ENCODE measurements at regions not wholly inside any gene's neighbourhood (a gene's known extent, or its start where the extent isn't known, plus 50 kb on each side); places are given as distances from the start of the nearest gene placed in this dataset.
"Not testable (repeated sequence)": the region's sequence is repeated elsewhere in the genome, so short reads cannot be mapped to it uniquely, and the experiment has no call there.

GRCh38 chr9:89674667-89675057, 69.8 kb downstream of the GADD45G start:
- no peak for DNase-seq

GRCh38 chr9:89675058-89675742, 70.4 kb downstream of the GADD45G start:
- DNase-seq: no peak

GRCh38 chr9:89676281-89676680, 71.5 kb downstream of the GADD45G start:
- no peak for DNase-seq

DNA sequence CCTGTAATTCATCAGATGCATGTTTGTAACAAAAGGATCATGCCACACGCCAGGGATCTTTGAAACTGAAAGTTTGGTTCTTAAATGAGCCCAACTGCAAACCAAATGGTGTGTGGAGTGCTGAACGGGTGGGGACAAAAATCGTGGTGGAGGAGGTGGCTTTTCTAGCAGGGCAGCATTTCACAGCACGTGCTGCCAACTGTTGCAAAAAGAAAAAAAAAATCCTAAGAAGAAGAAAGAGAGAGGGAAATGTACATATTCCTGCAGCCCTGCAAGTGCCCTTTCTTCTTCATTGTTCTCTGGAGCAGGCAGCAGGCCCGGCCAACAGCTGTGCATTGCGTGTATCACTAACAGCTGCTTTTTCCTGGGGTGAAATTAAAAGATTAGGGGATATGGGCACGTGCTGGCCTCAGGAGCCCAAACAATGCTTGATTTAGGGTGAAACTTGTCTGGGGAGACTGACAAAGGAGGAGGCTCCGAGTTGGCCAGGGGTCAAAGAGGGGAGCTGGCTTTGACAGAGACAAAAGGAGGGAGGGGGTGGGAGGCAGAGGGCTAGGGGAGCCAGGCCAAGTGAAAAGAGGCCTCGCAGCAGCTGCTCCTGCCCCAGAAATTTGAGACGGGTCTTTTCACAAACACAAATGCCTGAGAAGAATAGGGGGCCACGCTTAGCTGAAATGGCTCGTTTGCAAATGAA, 73.0 kb downstream of the GADD45G start:
- no peak for DNase-seq

- no peak for DNase-seq
These were observed 73.7 kb downstream of the GADD45G start for GRCh38 chr9:89678396-89679015.

DNA sequence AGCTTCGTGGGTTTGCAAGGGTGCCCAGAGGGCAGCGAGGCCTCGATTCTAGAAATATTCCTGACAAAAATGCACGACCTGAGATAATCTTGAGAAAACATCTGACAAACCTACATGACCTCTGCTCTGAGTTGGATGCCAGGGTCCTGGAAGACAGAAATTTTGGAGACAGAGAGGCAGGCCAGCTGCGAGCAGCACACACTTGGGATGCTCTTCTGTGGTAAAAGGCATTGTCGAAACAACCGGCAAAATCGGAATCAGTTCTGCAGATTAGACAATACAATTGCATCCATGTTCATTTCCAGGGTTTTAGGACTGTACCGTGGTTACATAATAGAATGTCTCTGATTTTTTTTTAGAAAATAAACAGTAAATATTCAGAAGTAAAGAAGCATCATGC, 74.2 kb downstream of the GADD45G start:
- no peak for DNase-seq

DNA sequence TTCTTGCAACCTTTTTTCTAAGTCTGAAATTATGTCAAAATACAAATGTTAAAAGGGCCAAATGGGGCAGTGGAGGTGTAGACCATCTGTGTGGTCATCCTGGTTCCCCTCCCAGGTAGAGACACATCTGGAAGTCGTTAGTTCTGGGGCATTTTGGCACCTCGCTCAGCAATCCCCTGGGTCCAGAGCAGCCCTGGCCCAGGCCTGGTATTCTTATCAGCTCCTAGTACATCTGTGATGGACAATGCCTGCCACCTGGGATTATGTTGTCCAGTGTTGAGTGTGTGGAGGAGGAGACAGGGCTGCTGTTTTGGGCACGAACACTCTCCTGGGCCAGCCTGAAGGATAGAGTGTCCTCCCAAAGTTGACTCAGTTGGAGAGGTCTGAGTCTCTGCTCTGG, 74.8 kb downstream of the GADD45G start:
- DNase-seq: no peak

GRCh38 chr9:89680547-89681467, 76.0 kb downstream of the GADD45G start:
- no peak for DNase-seq

- DNase-seq: not testable (repeated sequence)
These were observed 76.7 kb downstream of the GADD45G start for GRCh38 chr9:89681468-89681859.

- DNase-seq: no peak
These were observed 78.8 kb downstream of the GADD45G start for GRCh38 chr9:89683626-89684025.

GRCh38 chr9:89684218-89684617, 79.4 kb downstream of the GADD45G start:
- DNase-seq: no peak

DNA sequence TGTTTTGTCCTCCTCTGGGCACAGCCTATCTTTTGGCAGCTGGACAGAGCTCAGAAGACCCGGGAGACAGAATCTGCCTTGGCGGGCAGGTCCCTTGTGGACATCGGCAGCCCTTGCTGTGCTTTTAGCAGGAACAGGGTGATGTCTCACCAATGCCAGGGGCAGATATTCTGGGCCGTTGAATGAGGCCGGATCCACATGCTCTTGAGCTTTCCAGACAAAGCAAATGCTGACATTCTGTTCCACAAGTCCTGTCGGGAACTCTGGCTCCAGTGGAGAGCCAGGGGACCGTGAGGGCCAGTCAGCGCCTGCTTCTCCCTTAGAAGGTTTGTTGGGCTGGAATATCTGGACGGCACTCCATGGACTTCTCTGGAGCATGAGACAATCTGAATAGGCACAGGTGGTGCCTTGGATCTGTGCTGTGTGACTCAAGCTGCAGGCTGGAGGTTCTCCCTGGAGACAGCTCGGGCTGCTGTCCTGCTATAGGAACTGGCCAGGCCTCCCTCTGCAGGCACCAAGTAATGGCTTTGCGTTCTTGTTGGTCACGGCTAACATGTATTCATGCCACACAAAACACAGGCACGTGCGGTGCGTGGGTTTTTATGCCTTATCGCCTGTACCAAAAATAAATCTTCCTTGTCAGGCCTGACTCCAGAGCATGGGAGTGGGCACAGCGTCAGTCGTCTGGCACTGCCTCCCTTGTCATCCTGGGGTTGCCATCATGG, 80.3 kb downstream of the GADD45G start:
- no peak for DNase-seq

GRCh38 chr9:89685698-89686097, 80.9 kb downstream of the GADD45G start:
- no peak for DNase-seq

DNA sequence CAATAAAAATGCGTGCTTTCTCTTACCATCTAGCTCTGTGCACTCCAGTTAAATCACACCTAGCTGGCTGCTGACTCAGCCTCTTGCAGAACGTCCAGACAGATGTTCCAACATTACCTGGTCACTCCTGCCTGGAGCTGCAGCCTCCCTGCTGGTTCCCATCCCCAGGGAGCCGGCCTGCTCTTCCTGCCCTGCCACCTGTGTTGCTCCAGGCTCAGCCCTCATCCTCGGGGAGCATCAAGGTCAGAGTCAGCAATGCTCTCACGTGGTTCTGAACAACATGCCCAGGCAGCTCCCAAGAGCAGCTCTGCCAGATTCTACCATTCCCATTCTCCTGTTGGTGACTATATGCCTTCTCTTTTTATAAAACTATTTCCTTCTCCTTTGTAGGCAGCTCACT, 81.3 kb downstream of the GADD45G start:
- DNase-seq: no peak

DNA sequence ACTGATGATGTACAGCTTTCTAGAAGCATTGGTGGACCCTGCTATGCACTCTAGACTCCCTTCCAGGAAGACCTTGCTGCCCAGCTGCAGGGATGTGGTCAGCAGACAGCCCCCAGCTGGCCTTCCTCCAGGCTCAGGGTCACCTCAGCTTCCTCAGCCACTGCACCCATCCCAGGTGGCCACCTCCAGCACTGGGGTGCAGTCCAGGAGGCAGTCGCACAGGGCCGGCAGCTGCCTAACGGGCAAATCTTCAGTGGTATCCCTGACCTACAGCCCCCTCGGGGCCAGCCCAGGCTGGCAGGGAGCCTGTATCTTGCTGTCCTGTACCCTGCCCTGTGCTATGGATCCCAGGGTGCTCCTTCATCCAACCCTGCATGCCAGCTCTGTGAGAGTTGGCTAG, 81.8 kb downstream of the GADD45G start:
- no peak for DNase-seq

- DNase-seq: no peak
These were observed 82.4 kb downstream of the GADD45G start for GRCh38 chr9:89687188-89687587.

DNA sequence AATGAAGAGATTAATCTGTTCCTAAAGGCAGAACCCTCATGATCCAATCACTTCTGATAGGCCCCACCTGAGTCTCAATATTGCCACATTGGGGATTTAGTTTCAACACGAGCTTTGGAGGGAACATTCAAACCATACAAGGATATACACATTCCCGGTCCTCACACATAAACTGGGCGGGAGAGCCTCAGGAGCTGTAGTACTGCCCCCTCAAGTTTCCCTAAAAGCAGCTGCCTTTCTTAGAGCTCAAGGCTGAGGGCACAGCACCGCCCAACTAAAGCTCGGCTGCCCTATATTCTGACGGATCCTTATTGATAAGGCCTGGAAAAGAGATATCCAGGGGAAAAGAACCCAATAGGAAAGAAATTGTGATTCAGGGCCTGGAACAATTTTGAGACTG, 83.0 kb downstream of the GADD45G start:
- DNase-seq: no peak

GRCh38 chr9:89689321-89689720, 84.5 kb downstream of the GADD45G start:
- DNase-seq: not testable (repeated sequence)

DNA sequence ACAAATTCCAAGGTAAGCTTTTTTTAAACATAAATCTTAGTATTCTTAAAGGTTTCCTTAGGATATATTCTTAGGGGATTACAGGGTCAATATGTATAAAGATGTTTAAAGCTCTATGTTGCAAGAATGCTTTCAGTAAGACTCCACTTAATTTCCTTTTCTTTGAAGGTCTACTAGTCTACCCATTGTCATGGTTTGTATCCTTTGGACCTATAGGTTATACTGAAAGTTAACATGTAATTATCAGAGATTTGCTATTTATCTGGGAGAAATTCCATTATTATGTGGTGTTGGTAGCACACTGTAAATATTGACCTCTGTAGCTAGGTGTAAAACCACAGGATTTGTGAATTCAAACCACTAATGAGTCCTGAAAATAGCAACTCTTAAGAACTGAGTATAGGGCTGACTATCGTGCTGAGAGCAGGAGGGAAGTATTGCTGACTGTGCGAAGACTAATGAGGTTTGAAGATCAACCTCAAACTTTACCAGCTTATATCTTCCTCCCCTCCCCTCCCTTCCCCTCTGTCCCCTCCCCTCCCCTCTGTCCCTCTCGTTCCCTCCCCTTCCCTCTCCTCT, 85.6 kb downstream of the GADD45G start:
- DNase-seq: peak in 1 of 5 donors; percentile 56

DNA sequence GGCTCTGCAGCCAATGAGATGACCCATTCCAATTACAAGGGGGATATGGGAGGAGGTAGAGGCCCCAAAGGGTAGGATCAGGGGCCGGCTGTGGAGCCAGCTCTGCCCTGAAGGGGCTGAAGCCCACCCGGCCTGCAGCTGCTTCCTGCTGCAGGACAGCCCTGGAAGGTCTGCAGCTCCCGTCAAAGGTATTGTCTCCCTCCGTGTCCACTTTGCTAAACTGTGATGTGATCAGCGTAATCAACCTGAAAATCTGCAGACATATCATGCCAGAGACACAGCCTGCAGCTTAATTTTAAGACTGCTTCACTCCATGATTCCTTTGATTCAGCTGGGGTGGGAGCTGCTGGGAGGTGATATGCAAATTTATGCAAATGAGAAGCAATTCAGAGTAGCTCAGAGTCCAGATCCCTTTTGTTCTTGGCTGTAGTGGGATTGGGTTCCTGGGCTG, 90.7 kb downstream of the GADD45G start:
- DNase-seq: no peak

- DNase-seq: not testable (repeated sequence)
These were observed 91.2 kb downstream of the GADD45G start for GRCh38 chr9:89695979-89696378.

GRCh38 chr9:89696780-89697179, 92.0 kb downstream of the GADD45G start:
- DNase-seq: peak in 1 of 5 donors; percentile 52

Data from T-helper 1 cell (primary cell).